Gastroesophageal sphincter (tissue), 4 donors: ENCODE measurements at regions not wholly inside any gene's neighbourhood (a gene's known extent, or its start where the extent isn't known, plus 50 kb on each side); places are given as distances from the start of the nearest gene placed in this dataset.

Experiments
- ATAC-seq: fragments of 150-250 bp; one replicate; pipeline ENCODE4 v1.9.1; 2016; ENCODE audit warnings: mild to moderate bottlenecking, moderate library complexity
- H3K27ac ChIP-seq, 4 donors: fragments of 200-600 bp; sonication (generic) in 3 of 4; 1 replicate in 3 of 4; 2 replicates in 1 of 4; pipeline ENCODE4 v1.5.1; 2016 to 2019
- H3K27me3 ChIP-seq: fragments of 200-600 bp; sonication (generic); one replicate; pipeline ENCODE4 v1.5.1; 2019
- H3K36me3 ChIP-seq, 2 donors: fragments of 200-600 bp; sonication (generic); one replicate each; pipeline ENCODE4 v1.5.1; 2019; ENCODE audit warnings: control low read depth in 1 of 2
- H3K4me1 ChIP-seq, 3 donors: fragments of 200-600 bp; sonication (generic); 1 replicate in 2 of 3; 2 replicates in 1 of 3; pipeline ENCODE4 v1.5.1; 2016 to 2019; ENCODE audit warnings: control low read depth in 2 of 3
- H3K4me3 ChIP-seq, 2 donors: fragments of 200-600 bp; sonication (generic); one replicate each; pipeline ENCODE4 v1.5.1; 2019; ENCODE audit warnings: mild to moderate bottlenecking in 1 of 2, moderate library complexity in 1 of 2
- H3K9me3 ChIP-seq, 3 donors: fragments of 200-600 bp; sonication (generic); one replicate each; pipeline ENCODE4 v1.5.1; 2017 to 2019; ENCODE audit warnings: control low read depth in 2 of 3
- CTCF ChIP-seq, 4 experiments: fragments of 200-600 bp in 2 of 4; fragments of 450-650 bp in 2 of 4; sonication (generic) in 1 of 4; IDR thresholded peaks; one replicate each; pipeline ENCODE4 v1.5.1; 2017 to 2019; ENCODE audit warnings: antibody characterized with exemption in 4 of 4, mild to moderate bottlenecking in 2 of 4, moderate library complexity in 2 of 4
- EP300 ChIP-seq: sonication (generic); formaldehyde crosslinking; IDR thresholded peaks from one replicate; pipeline ENCODE4 v1.6.1; 2017; ENCODE audit warnings: antibody characterized with exemption, mild to moderate bottlenecking
- POLR2A ChIP-seq, 2 donors: fragments of 450-650 bp; IDR thresholded peaks; one replicate each; pipeline ENCODE4 v1.6.1; 2017; ENCODE audit warnings: antibody characterized with exemption in 2 of 2, mild to moderate bottlenecking in 2 of 2, moderate library complexity in 1 of 2
- POLR2AphosphoS5 ChIP-seq: sonication (generic); formaldehyde crosslinking; IDR thresholded peaks from one replicate; pipeline ENCODE4 v1.6.1; 2017; ENCODE audit warnings: antibody characterized with exemption
- WGBS, 2 donors: methylation state at CpG; one replicate each; pipeline ENCODE4 v1.1.5; 2018; ENCODE audit warnings: low coverage in 1 of 2; 5-methylcytosine and 5-hydroxymethylcytosine counted together

- no peaks in the 10 kb centered on the region for H3K4me1 ChIP-seq
- no peak for ATAC-seq
- H3K27me3 ChIP-seq, result no peaks in the 10 kb centered on the region
- no peak overlapping the region for H3K4me3 ChIP-seq
- no peaks in the 10 kb centered on the region for H3K36me3 ChIP-seq
- H3K27ac ChIP-seq, result no peak overlapping the region
- TF ChIP-seq POLR2A (IDR thresholded peaks at IDR 0.05) (no peak), CTCF (IDR thresholded peaks at IDR 0.05) (no peak), POLR2AphosphoS5 (no peak), EP300 (no peak)
- no peaks in the 10 kb centered on the region for H3K9me3 ChIP-seq
Measured at GRCh38 chr5:98663521-98663920, 109.9 kb upstream of the RGMB start.

- Histone ChIP-seq H3K9me3 (no peaks in the 10 kb centered on the region), H3K27ac (no peak overlapping the region), H3K27me3 (no peaks in the 10 kb centered on the region), H3K4me1 (no peaks in the 10 kb centered on the region), H3K36me3 (no peaks in the 10 kb centered on the region), H3K4me3 (no peak overlapping the region)
- ATAC-seq, result no peak
- TF ChIP-seq EP300 (no peak), POLR2AphosphoS5 (no peak), POLR2A (IDR thresholded peaks at IDR 0.05) (no peak), CTCF (IDR thresholded peaks at IDR 0.05) (no peak)
- WGBS, 2 donors, result no CpG with 5 or more reads among the region's 4 CpGs
Measured at GRCh38 chr5:98664736-98665135, 108.7 kb upstream of the RGMB start.

- Histone ChIP-seq H3K4me1 (no peaks in the 10 kb centered on the region), H3K36me3 (no peaks in the 10 kb centered on the region), H3K27ac (no peak overlapping the region), H3K9me3 (peaks cover 0 to 2% (median 0%) of the 10 kb centered on the region in 3 donors), H3K4me3 (no peak overlapping the region), H3K27me3 (no peaks in the 10 kb centered on the region)
- TF ChIP-seq EP300, result no peak
- TF ChIP-seq CTCF (IDR thresholded peaks at IDR 0.05), result no peak
- no peak for TF ChIP-seq POLR2A (IDR thresholded peaks at IDR 0.05)
- 49 to 69% methylated on average over 4 of the region's 4 CpGs for WGBS, 2 donors
- no peak for ATAC-seq
Measured at GRCh38 chr5:98679963-98680362, 93.5 kb upstream of the RGMB start.

- no peak for ATAC-seq
- TF ChIP-seq EP300 (no peak), POLR2AphosphoS5 (no peak), CTCF (IDR thresholded peaks at IDR 0.05) (no peak), POLR2A (IDR thresholded peaks at IDR 0.05) (no peak)
- Histone ChIP-seq H3K36me3 (no peaks in the 10 kb centered on the region), H3K27ac (no peak overlapping the region), H3K27me3 (no peaks in the 10 kb centered on the region), H3K4me3 (no peak overlapping the region), H3K9me3 (peaks cover 0 to 34% (median 0%) of the 10 kb centered on the region in 3 donors), H3K4me1 (no peaks in the 10 kb centered on the region)
Measured at GRCh38 chr5:98690002-98690401, 83.5 kb upstream of the RGMB start.

GRCh38 chr5:98694902-98695301 is 78.6 kb upstream of the RGMB start:
- 78 to 90% methylated on average over 1 of the region's 1 CpG for WGBS, 2 donors
- Histone ChIP-seq H3K4me3 (no peak overlapping the region), H3K27me3 (no peaks in the 10 kb centered on the region), H3K36me3 (no peaks in the 10 kb centered on the region), H3K9me3 (peaks cover 0 to 21% (median 0%) of the 10 kb centered on the region in 3 donors), H3K27ac (no peak overlapping the region), H3K4me1 (no peaks in the 10 kb centered on the region)
- TF ChIP-seq POLR2AphosphoS5 (no peak), POLR2A (IDR thresholded peaks at IDR 0.05) (no peak), CTCF (IDR thresholded peaks at IDR 0.05) (no peak), EP300 (no peak)
- ATAC-seq, result no peak
